ENCODE measurements at regions not wholly inside any gene's neighbourhood (a gene's known extent, or its start where the extent isn't known, plus 50 kb on each side); places are given as distances from the start of the nearest gene placed in this dataset.

DNA sequence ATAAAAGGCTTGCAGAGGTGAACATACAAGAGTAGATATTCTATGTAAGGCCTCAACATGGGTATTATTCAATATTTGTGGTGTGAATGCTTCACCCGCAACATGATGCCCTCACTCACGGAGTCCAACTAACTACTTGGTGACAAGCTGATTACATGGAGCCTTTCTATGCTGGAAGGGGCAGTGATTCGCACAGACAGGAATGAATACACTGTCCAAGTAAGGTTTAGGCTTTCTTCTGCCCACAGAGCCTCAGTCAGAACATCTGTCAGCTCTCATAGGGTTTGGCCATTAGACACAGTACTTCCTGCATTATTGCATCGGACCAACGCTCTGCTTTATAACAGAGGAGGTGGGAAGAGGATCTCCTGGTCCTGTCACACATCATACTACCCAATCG is 80.3 kb upstream of the SLC35G4 start (continued):
- TF ChIP-seq REST (IDR thresholded peaks at IDR 0.05; ENCODE audit: unreplicated experiment) (no peak), CTCF (conservative IDR thresholded peaks at IDR 0.05; ENCODE audit: low read depth in 2 of 2) (no peak), CREB1 (CRISPR knock-in tag; IDR thresholded peaks at IDR 0.05; ENCODE audit: low read depth) (no peak), EZH2 (IDR thresholded peaks at IDR 0.05; ENCODE audit: low read depth, unreplicated experiment) (no peak)

GRCh38 chr18:11526675-11527074 is 82.7 kb upstream of the SLC35G4 start:
- Histone ChIP-seq H3K9me2 (ENCODE audit: insufficient read depth) (no peaks in the 10 kb centered on the region), H3K4me3 (no peak overlapping the region), H3K27me3 (ENCODE audit: insufficient read depth) (no peaks in the 10 kb centered on the region), H3F3A (replicated peaks; ENCODE audit: low read depth) (no peaks in the 10 kb centered on the region), H3K36me3 (ENCODE audit: insufficient read depth) (no peaks in the 10 kb centered on the region), H3K4me2 (no peak overlapping the region), H4K20me1 (replicated peaks; ENCODE audit: insufficient read depth) (no peaks in the 10 kb centered on the region; the same call in 1 of the 2 replicates), H3K27ac (ENCODE audit: low read depth) (no peak overlapping the region), H2AFZ (no peak overlapping the region), H3K79me2 (replicated peaks; ENCODE audit: insufficient read depth) (no peaks in the 10 kb centered on the region), H3K4me1 (ENCODE audit: insufficient read depth) (no peaks in the 10 kb centered on the region)
- no peaks in the 10 kb centered on the region for H3K27me3 Mint-ChIP-seq (ENCODE audit: insufficient read depth, low read depth, poor library complexity)
- no peak overlapping the region for H3K27ac Mint-ChIP-seq
- no peaks in the 10 kb centered on the region; the same call in 2 of the 3 replicates for H3K4me1 Mint-ChIP-seq
- TF ChIP-seq ZNF114 (CRISPR knock-in tag; IDR thresholded peaks at IDR 0.05) = no peak
- TF ChIP-seq STAT1 (IDR thresholded peaks at IDR 0.05; ENCODE audit: unreplicated experiment) = no peak
- TF ChIP-seq, protein P1, sequence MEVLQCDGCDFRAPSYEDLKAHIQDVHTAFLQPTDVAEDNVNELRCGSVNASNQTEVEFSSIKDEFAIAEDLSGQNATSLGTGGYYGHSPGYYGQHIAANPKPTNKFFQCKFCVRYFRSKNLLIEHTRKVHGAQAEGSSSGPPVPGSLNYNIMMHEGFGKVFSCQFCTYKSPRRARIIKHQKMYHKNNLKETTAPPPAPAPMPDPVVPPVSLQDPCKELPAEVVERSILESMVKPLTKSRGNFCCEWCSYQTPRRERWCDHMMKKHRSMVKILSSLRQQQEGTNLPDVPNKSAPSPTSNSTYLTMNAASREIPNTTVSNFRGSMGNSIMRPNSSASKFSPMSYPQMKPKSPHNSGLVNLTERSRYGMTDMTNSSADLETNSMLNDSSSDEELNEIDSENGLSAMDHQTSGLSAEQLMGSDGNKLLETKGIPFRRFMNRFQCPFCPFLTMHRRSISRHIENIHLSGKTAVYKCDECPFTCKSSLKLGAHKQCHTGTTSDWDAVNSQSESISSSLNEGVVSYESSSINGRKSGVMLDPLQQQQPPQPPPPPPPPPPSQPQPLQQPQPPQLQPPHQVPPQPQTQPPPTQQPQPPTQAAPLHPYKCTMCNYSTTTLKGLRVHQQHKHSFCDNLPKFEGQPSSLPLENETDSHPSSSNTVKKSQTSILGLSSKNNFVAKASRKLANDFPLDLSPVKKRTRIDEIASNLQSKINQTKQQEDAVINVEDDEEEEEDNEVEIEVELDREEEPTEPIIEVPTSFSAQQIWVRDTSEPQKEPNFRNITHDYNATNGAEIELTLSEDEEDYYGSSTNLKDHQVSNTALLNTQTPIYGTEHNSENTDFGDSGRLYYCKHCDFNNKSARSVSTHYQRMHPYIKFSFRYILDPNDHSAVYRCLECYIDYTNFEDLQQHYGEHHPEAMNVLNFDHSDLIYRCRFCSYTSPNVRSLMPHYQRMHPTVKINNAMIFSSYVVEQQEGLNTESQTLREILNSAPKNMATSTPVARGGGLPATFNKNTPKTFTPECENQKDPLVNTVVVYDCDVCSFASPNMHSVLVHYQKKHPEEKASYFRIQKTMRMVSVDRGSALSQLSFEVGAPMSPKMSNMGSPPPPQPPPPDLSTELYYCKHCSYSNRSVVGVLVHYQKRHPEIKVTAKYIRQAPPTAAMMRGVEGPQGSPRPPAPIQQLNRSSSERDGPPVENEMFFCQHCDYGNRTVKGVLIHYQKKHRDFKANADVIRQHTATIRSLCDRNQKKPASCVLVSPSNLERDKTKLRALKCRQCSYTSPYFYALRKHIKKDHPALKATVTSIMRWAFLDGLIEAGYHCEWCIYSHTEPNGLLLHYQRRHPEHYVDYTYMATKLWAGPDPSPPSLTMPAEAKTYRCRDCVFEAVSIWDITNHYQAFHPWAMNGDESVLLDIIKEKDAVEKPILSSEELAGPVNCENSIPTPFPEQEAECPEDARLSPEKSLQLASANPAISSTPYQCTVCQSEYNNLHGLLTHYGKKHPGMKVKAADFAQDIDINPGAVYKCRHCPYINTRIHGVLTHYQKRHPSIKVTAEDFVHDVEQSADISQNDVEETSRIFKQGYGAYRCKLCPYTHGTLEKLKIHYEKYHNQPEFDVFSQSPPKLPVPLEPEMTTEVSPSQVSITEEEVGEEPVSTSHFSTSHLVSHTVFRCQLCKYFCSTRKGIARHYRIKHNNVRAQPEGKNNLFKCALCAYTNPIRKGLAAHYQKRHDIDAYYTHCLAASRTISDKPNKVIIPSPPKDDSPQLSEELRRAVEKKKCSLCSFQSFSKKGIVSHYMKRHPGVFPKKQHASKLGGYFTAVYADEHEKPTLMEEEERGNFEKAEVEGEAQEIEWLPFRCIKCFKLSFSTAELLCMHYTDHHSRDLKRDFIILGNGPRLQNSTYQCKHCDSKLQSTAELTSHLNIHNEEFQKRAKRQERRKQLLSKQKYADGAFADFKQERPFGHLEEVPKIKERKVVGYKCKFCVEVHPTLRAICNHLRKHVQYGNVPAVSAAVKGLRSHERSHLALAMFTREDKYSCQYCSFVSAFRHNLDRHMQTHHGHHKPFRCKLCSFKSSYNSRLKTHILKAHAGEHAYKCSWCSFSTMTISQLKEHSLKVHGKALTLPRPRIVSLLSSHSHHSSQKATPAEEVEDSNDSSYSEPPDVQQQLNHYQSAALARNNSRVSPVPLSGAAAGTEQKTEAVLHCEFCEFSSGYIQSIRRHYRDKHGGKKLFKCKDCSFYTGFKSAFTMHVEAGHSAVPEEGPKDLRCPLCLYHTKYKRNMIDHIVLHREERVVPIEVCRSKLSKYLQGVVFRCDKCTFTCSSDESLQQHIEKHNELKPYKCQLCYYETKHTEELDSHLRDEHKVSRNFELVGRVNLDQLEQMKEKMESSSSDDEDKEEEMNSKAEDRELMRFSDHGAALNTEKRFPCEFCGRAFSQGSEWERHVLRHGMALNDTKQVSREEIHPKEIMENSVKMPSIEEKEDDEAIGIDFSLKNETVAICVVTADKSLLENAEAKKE (CRISPR knock-in tag; IDR thresholded peaks at IDR 0.05) = no peak
- no peak for TF ChIP-seq POLR2AphosphoS5 (IDR thresholded peaks at IDR 0.05; ENCODE audit: low read depth)
- no peak for TF ChIP-seq ZNF331 (CRISPR knock-in tag; IDR thresholded peaks at IDR 0.05; ENCODE audit: low read depth)
- no peak for TF ChIP-seq EZH2phosphoT487 (IDR thresholded peaks at IDR 0.05; ENCODE audit: unreplicated experiment)
- TF ChIP-seq CREB1 (CRISPR knock-in tag; IDR thresholded peaks at IDR 0.05; ENCODE audit: low read depth) = no peak
- no peak for TF ChIP-seq EZH2 (IDR thresholded peaks at IDR 0.05; ENCODE audit: low read depth, unreplicated experiment)
- no peak for TF ChIP-seq CTCF (conservative IDR thresholded peaks at IDR 0.05; ENCODE audit: low read depth in 2 of 2)
- TF ChIP-seq JUNB (IDR thresholded peaks at IDR 0.05; ENCODE audit: unreplicated experiment) = no peak
- no peak for TF ChIP-seq NANOG (IDR thresholded peaks at IDR 0.05; ENCODE audit: borderline replicate concordance)
- H3K9me3 Mint-ChIP-seq = no peaks in the 10 kb centered on the region; the same call in 2 of the 3 replicates
- H3K4me3 Mint-ChIP-seq = no peak overlapping the region
- ATAC-seq (no peak), DNase-seq (ENCODE audit: low spot score) (no peak)
- H3K36me3 Mint-ChIP-seq (ENCODE audit: low read depth) = no peaks in the 10 kb centered on the region
